NCI-H524 treated with DMSO at 0.1 percent for 48 hours (cell line): ENCODE measurements at regions not wholly inside any gene's neighbourhood (a gene's known extent, or its start where the extent isn't known, plus 50 kb on each side); places are given as distances from the start of the nearest gene placed in this dataset.
A peak's percentile ranks its signal among the peaks of the same experiment; 100 is the strongest.
"Not testable (repeated sequence)": the region's sequence is repeated elsewhere in the genome, so short reads cannot be mapped to it uniquely, and the experiment has no call there.

Experiments
- DNase-seq: peaks from one replicate; lab custom pipeline; 2025; lab: John Stamatoyannopoulos, UW

GRCh38 chr22:33221568-33221967, 163.4 kb upstream of the SYN3 start:
- DNase-seq: no peak

- DNase-seq: no peak
Observed at GRCh38 chr22:33220476-33221080, 162.4 kb upstream of the SYN3 start.

- DNase-seq: no peak
Observed at GRCh38 chr22:33219648-33220384, 161.6 kb upstream of the SYN3 start.

GRCh38 chr22:33213383-33214075, 155.3 kb upstream of the SYN3 start:
- DNase-seq: no peak

- peak; percentile 14 for DNase-seq
Observed at GRCh38 chr22:33209930-33210784, 152.0 kb upstream of the SYN3 start.

GRCh38 chr22:33204408-33204807, 146.2 kb upstream of the SYN3 start:
- DNase-seq: no peak

GRCh38 chr22:33202455-33202854, 144.3 kb upstream of the SYN3 start:
- no peak for DNase-seq

GRCh38 chr22:33194529-33195077, 136.4 kb upstream of the SYN3 start:
- DNase-seq: no peak

GRCh38 chr22:33192156-33192555, 134.0 kb upstream of the SYN3 start:
- DNase-seq: no peak

- no peak for DNase-seq
Observed at GRCh38 chr22:33188326-33188725, 130.1 kb upstream of the SYN3 start.

GRCh38 chr22:33186816-33187215, 128.6 kb upstream of the SYN3 start:
- DNase-seq: no peak

- DNase-seq: peak; percentile 22
Observed at GRCh38 chr22:33180356-33180755, 122.2 kb upstream of the SYN3 start.

GRCh38 chr22:33167998-33168790, 110.0 kb upstream of the SYN3 start:
- DNase-seq: no peak

GRCh38 chr22:33166206-33166605, 108.0 kb upstream of the SYN3 start:
- DNase-seq: no peak

GRCh38 chr22:33163815-33164214, 105.6 kb upstream of the SYN3 start:
- no peak for DNase-seq

- no peak for DNase-seq
Observed at GRCh38 chr22:33162196-33162595, 104.0 kb upstream of the SYN3 start.

- DNase-seq: no peak
Observed at GRCh38 chr22:33160525-33160924, 102.3 kb upstream of the SYN3 start.

- not testable (repeated sequence) for DNase-seq
Observed at GRCh38 chr22:33154967-33155366, 96.8 kb upstream of the SYN3 start.

GRCh38 chr22:33149611-33150010, 91.4 kb upstream of the SYN3 start:
- no peak for DNase-seq

GRCh38 chr22:33144721-33145120, 86.5 kb upstream of the SYN3 start:
- no peak for DNase-seq
